HG03439 (cell line): ENCODE measurements at regions not wholly inside any gene's neighbourhood (a gene's known extent, or its start where the extent isn't known, plus 50 kb on each side); places are given as distances from the start of the nearest gene placed in this dataset.

Experiments
- ATAC-seq: cut with Tn5 transposase; IDR thresholded peaks from one replicate; pipeline ENCODE4 v1.9.1; 2021; ENCODE audit warnings: mild to moderate bottlenecking, moderate library complexity; ENCODE audit not compliant: unreplicated experiment

DNA sequence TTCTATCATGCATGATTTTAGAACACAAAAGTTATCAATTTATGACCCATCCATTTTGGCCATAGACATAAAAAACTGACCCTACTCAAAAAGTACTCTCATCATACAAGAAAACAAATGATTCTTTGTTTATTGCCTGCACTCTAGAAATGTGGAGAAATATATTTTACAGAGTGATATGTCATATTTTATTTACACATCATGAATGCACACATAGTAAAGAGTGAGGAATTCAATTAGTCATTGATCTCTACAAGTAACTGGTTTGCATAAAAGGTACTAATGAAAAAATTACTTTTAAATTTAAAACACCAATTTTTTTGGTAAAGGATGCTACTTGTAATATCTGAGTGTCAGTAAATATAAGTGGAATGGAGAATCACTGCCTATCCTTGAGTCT is 242.5 kb upstream of the FAT4 start:
- no peak for ATAC-seq

- ATAC-seq: no peak
Observed at GRCh38 chr4:125070861-125071260, 243.9 kb upstream of the FAT4 start.

DNA sequence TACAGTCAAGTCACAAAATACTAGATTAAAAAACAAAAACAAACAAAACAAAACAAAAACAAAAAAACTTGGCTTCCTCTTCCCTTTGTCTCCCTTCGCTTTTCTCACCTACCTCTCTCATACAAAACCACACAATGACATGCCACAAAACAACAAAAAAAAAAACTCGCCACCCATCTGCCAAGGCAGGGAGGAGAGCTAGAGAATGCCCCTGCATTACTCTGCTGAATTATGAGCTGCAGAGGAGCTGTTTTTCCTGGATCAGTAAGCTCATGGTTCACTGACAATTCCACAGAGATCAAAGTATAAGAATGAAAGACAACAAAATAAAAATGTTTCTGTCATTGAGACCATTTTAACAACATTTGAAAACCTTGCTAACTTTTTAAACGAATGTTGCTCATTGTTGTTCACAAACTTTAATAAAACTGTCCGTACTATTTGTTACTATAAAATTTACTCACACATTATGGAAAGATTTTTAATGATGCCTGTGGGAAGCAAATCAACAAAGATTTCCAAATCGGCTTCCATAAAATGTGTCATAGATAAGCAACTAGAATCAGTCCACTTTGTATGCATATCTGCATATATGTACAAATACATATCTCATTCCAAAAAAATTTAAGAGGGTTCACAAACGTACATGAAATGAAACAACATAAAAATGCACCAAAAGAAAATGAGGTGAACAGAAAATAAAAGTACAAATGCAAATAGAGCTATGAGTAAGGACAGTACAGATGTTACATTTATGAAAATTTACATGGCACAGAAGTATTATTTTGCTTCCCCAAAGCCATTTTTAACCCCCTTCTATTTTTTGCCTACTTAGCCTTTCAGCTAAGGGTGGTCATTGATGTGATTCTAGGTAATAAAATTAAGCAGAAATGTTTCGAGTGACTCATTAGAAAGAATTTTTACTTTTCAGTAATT is 252.4 kb upstream of the FAT4 start:
- ATAC-seq: no peak

GRCh38 chr4:125060376-125060775 is 254.4 kb upstream of the FAT4 start:
- no peak for ATAC-seq

- no peak for ATAC-seq
Observed at GRCh38 chr4:125049711-125050110, 265.0 kb upstream of the FAT4 start.

DNA sequence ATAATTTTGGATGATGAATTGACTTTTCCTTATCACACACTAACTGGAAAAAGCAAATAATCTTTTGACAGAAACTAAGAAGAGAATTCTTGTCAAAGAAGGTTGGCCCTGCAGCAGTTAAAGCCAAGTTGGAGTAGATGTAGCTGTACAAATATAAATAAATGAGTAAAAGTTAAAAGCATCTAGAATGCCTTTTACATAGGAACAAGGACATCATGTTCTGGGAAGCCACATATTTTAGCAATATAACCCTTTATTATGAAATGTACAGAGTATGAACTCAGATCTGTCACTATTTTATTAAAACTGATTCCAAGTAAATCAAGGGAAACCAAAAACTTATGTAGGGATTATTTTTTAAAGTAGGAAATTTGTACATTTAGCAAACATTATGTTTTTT is 269.4 kb upstream of the FAT4 start:
- no peak for ATAC-seq

GRCh38 chr4:125044886-125045285 is 269.9 kb upstream of the FAT4 start:
- ATAC-seq: no peak

DNA sequence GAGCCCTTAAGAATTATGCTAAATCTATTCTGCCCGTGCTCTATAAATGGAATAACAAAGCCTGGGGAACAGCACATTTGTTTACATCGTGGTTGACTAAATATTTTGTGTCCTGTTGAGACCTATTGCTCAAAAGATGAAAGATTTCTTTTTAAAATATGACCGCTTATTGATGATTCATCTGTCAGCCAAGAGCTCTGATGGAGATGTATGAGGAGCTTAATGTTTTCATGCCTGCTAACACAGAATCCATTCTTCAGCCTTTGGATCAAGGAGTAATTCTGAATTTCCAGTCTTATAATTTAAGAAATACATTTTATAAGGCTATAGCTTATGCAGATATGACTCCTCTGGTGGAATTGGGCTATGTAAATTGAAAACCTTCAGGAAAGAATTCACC is 271.3 kb upstream of the FAT4 start:
- no peak for ATAC-seq

GRCh38 chr4:125042041-125042440 is 272.7 kb upstream of the FAT4 start:
- no peak for ATAC-seq

DNA sequence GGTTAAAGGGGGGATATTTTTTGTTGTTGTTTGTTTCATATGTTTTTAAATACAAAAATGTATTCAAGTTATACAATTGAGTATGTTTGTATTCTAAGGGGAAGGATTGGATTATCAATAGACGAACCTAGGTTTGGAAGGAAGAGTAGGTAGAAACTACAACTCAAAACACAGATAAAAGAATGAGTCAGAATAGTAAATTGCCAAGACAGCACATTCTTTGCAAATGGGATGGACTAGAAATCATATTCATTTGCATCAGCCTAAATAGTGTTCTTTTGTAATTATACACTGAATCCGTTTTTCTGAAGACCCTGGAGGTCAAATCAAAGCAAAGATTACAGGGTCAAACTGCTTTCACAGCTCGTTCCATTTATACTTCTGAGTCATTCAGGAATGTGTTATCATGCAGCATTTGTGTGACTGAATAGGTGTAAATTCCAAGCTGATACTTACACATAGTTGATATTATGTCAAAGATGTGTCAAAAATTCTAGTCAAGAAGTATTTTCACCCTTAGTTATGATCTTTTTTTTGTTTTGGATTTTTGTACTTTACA is 273.3 kb upstream of the FAT4 start:
- no peak for ATAC-seq

- no peak for ATAC-seq
Observed at GRCh38 chr4:125039550-125039949, 275.2 kb upstream of the FAT4 start.

- no peak for ATAC-seq
Observed at GRCh38 chr4:125022855-125023501, 291.8 kb upstream of the FAT4 start.

DNA sequence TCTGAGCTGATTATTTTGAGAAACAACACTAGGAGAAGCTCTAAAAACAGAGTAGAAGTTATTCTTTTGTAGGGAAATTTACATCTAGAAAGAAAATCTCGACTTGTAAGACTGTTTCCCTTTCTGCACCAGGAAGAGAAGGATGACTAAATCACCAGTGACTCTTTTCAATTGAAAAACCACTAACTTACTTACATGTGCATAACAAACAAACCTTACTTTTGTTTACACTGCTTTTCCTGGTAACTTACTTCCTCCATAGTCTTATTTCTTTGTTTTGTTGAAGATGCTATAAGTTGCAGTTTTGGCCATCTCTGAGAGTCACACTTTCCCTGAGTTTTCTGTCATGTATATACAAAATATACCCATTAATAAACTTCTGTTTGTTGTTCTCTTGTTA is 293.6 kb upstream of the FAT4 start:
- no peak for ATAC-seq

- ATAC-seq: no peak
Observed at GRCh38 chr4:125020089-125021034, 294.4 kb upstream of the FAT4 start.

DNA sequence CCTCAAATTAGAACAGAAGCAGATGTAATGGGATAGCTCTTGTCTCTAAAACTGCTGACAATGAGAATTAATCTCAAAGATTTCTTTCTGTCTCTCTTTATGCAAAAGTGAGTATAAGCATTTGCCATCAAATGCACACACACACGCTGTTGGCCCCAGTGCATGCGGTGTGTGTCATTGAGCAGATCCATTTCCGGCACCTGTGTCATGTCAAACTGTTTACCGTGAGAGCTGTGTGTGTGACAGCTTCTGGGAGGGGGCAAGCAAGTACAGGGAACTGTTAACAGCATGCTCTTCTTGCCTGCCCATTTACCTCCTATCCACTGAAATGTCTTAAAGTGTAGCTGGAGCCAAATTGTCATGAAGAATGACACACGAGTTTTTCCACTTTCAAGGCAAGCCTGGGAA is 297.9 kb upstream of the FAT4 start:
- ATAC-seq: no peak

GRCh38 chr4:125013891-125014290 is 300.9 kb upstream of the FAT4 start:
- ATAC-seq: no peak

DNA sequence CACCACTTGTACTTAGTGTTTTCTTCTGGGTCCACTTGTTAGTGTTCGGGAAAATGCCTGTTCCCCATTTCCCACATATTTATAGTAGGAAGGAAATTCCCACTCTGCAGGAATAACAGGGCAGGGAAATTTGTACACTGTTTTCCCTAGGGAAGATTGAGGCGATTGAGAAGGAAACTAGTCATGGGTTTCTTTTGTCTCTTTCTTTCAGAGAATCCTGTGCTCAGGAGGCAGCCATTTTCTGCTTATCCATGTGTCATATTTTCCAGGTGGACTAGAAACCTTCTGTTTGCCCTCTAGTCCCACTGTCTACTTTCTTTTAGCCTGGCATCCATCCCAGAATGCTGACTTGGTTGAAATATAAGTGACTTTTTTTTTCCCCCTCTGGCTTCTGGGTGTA is 299.1 kb upstream of the ANKRD50 start:
- ATAC-seq: no peak

GRCh38 chr4:125010796-125011503 is 298.4 kb upstream of the ANKRD50 start:
- no peak for ATAC-seq

- no peak for ATAC-seq
Observed at GRCh38 chr4:125008676-125009075, 296.1 kb upstream of the ANKRD50 start.

GRCh38 chr4:125004676-125005075 is 292.1 kb upstream of the ANKRD50 start:
- no peak for ATAC-seq
